ENCODE measurements at regions not wholly inside any gene's neighbourhood (a gene's known extent, or its start where the extent isn't known, plus 50 kb on each side); places are given as distances from the start of the nearest gene placed in this dataset.

- Histone ChIP-seq H3K4me3 (ENCODE audit: low read depth, low read length) (no peak overlapping the region), H3K36me3 (replicated peaks) (no peaks in the 10 kb centered on the region), H3K27ac (no peak overlapping the region), H3K27me3 (replicated peaks) (no peaks in the 10 kb centered on the region)
- in situ Hi-C loops (cut with HindIII; ENCODE audit: low pct_ligation_motif_present, low sequenced_read_pairs), result no loop called here
- TF ChIP-seq, protein P1, sequence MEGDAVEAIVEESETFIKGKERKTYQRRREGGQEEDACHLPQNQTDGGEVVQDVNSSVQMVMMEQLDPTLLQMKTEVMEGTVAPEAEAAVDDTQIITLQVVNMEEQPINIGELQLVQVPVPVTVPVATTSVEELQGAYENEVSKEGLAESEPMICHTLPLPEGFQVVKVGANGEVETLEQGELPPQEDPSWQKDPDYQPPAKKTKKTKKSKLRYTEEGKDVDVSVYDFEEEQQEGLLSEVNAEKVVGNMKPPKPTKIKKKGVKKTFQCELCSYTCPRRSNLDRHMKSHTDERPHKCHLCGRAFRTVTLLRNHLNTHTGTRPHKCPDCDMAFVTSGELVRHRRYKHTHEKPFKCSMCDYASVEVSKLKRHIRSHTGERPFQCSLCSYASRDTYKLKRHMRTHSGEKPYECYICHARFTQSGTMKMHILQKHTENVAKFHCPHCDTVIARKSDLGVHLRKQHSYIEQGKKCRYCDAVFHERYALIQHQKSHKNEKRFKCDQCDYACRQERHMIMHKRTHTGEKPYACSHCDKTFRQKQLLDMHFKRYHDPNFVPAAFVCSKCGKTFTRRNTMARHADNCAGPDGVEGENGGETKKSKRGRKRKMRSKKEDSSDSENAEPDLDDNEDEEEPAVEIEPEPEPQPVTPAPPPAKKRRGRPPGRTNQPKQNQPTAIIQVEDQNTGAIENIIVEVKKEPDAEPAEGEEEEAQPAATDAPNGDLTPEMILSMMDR (IDR thresholded peaks at IDR 0.05; ENCODE audit: low read depth, low read length, missing control alignments), result no peak
- DNase-seq, result no peak
Measured at GRCh38 chrX:150051096-150051495, 112.8 kb upstream of the EOLA2 start.

- H3K4me3 ChIP-seq (ENCODE audit: low read depth, low read length), result no peak overlapping the region
- DNase-seq, result no peak
- TF ChIP-seq, protein P1 (IDR thresholded peaks at IDR 0.05; ENCODE audit: low read depth, low read length, missing control alignments), result no peak
- no peak overlapping the region for H3K27ac ChIP-seq
- H3K27me3 ChIP-seq (replicated peaks), result no peaks in the 10 kb centered on the region
- in situ Hi-C loops (cut with HindIII; ENCODE audit: low pct_ligation_motif_present, low sequenced_read_pairs), result no loop called here
- no peaks in the 10 kb centered on the region for H3K36me3 ChIP-seq (replicated peaks)
Measured at GRCh38 chrX:150052226-150052625, 113.9 kb upstream of the EOLA2 start.

- no peak for DNase-seq
- in situ Hi-C loops (cut with HindIII; ENCODE audit: low pct_ligation_motif_present, low sequenced_read_pairs), result no loop called here
- Histone ChIP-seq H3K36me3 (replicated peaks) (no peaks in the 10 kb centered on the region), H3K4me3 (ENCODE audit: low read depth, low read length) (no peak overlapping the region), H3K27me3 (replicated peaks) (no peaks in the 10 kb centered on the region), H3K27ac (no peak overlapping the region)
- TF ChIP-seq, protein P1 (IDR thresholded peaks at IDR 0.05; ENCODE audit: low read depth, low read length, missing control alignments), result no peak
Measured at GRCh38 chrX:150058728-150059127, 120.4 kb upstream of the EOLA2 start.

GRCh38 chrX:150060406-150060805 lies 122.1 kb upstream of the EOLA2 start:
- in situ Hi-C loops (cut with HindIII; ENCODE audit: low pct_ligation_motif_present, low sequenced_read_pairs), result no loop called here
- no peak overlapping the region for H3K27ac ChIP-seq
- DNase-seq, result peak; percentile 50
- no peak overlapping the region for H3K4me3 ChIP-seq (ENCODE audit: low read depth, low read length)
- no peaks in the 10 kb centered on the region for H3K36me3 ChIP-seq (replicated peaks)
- H3K27me3 ChIP-seq (replicated peaks), result no peaks in the 10 kb centered on the region
- TF ChIP-seq, protein P1 (IDR thresholded peaks at IDR 0.05; ENCODE audit: low read depth, low read length, missing control alignments), result no peak

DNA sequence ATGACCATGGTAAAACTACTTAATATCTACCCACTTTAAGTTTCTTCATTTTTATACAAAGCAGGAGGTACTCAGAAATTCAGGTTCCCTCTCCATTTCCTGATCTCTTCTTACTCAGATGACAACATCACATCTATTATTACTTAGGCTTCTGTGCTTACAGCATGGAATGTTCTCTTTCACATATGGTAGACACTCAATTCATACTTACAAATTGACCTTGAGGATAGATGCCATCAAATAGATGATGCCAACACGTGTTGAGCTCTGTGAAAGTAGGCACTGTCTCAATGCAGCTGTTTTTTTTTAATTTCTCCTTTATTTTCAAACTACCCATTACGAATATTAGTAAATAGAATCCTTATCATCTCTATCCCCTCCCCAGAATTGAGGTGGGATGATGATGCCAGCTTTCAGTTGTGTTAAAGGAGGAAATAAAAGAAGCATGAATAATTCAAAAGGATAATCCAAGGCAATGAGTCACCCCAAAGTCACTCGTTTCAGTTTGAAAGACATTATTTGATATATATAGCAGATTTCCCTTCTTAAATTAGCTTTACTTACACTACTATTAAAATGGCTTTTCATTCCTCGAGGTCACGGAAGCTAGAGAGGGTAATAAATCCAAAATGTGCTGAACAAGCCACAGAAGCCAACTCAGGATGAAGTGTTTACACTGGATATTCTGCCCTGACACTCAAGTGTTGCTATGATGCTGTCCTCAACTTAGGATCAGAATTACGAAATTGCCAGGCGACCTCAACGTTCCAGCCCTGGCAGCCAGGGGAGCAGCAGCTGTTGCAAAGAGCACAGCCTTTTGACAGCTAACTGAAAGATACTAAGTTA lies 124.2 kb upstream of the EOLA2 start:
- Histone ChIP-seq H3K36me3 (replicated peaks) (no peaks in the 10 kb centered on the region), H3K27ac (peak overlapping the region; percentile 3), H3K4me3 (ENCODE audit: low read depth, low read length) (no peak overlapping the region), H3K27me3 (replicated peaks) (no peaks in the 10 kb centered on the region)
- in situ Hi-C loops (cut with HindIII; ENCODE audit: low pct_ligation_motif_present, low sequenced_read_pairs), result no loop called here
- DNase-seq, result peak; percentile 23
- TF ChIP-seq, protein P1 (IDR thresholded peaks at IDR 0.05; ENCODE audit: low read depth, low read length, missing control alignments), result peak; percentile 26

DNA sequence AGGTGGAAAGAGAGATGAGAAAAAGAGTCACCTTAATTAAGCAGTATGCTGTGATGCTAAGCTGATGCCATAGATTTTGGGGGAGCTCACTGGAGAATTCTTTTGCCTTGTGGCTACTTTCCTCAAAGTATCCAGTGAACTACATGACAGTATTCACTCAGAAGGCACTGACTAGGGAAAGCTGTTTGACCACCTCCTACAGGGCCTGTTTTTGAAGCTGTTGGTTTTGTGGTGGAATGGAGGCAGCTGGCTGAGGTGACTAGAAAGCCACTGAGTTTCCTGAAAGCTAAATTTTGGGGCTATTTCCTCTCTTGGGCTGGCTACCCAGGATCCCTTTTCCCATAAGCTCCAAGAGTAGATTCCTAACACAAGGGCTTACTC lies 124.8 kb upstream of the EOLA2 start:
- no peaks in the 10 kb centered on the region for H3K27me3 ChIP-seq (replicated peaks)
- DNase-seq, result no peak
- peak overlapping the region; percentile 3 for H3K27ac ChIP-seq
- in situ Hi-C loops (cut with HindIII; ENCODE audit: low pct_ligation_motif_present, low sequenced_read_pairs), result no loop called here
- TF ChIP-seq, protein P1 (IDR thresholded peaks at IDR 0.05; ENCODE audit: low read depth, low read length, missing control alignments), result no peak
- H3K4me3 ChIP-seq (ENCODE audit: low read depth, low read length), result no peak overlapping the region
- H3K36me3 ChIP-seq (replicated peaks), result no peaks in the 10 kb centered on the region

Measured in brain microvascular endothelial cell (primary cell).